ENCODE measurements at regions not wholly inside any gene's neighbourhood (a gene's known extent, or its start where the extent isn't known, plus 50 kb on each side); places are given as distances from the start of the nearest gene placed in this dataset.

DNA sequence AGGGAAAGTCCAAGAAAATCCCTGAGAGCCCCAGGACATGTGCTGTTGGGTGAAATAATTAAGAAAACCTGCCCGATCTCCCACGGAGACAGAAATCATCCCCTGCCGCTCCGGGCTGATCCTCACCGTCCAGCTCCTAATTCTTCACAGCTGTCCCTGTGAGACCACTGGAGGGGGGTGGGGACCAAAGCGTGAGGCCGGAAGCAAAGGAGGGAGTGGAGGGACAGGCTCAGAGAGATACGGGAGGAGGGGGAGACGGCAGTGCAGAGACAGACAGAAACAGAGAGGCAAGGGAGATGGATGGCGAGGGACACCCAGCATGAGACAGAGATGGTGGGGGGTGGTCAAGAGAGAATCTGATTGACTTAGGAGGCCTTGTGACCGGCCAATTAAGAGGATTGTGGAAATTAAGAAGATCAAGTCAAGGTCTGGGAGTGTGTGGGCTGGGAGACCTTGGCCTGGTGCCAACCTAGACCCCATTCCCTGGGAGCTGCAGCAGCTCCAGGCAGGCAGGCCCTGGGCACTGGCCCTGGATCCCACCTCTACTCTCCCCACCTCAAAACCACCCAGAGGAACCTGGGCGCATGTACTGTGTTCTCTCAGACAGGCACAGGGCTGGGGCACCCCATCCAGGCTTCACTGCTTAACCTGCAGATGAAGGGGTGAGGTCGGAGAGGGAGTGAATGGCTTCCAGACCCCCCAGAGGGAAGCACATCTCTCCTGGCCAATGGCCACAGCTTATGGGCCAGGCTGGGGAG lies 113.2 kb upstream of the ALDH1A3 start:
- TF ChIP-seq, protein P1, sequence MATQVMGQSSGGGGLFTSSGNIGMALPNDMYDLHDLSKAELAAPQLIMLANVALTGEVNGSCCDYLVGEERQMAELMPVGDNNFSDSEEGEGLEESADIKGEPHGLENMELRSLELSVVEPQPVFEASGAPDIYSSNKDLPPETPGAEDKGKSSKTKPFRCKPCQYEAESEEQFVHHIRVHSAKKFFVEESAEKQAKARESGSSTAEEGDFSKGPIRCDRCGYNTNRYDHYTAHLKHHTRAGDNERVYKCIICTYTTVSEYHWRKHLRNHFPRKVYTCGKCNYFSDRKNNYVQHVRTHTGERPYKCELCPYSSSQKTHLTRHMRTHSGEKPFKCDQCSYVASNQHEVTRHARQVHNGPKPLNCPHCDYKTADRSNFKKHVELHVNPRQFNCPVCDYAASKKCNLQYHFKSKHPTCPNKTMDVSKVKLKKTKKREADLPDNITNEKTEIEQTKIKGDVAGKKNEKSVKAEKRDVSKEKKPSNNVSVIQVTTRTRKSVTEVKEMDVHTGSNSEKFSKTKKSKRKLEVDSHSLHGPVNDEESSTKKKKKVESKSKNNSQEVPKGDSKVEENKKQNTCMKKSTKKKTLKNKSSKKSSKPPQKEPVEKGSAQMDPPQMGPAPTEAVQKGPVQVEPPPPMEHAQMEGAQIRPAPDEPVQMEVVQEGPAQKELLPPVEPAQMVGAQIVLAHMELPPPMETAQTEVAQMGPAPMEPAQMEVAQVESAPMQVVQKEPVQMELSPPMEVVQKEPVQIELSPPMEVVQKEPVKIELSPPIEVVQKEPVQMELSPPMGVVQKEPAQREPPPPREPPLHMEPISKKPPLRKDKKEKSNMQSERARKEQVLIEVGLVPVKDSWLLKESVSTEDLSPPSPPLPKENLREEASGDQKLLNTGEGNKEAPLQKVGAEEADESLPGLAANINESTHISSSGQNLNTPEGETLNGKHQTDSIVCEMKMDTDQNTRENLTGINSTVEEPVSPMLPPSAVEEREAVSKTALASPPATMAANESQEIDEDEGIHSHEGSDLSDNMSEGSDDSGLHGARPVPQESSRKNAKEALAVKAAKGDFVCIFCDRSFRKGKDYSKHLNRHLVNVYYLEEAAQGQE (IDR thresholded peaks at IDR 0.05; ENCODE audit: insufficient read depth in 1 of 2, low read depth in 2 of 2, low read length in 2 of 2), result no peak
- no peak for TF ChIP-seq SIN3A (IDR thresholded peaks at IDR 0.05; ENCODE audit: borderline replicate concordance, insufficient read depth, low read length)
- no peak for TF ChIP-seq TAF1 (IDR thresholded peaks at IDR 0.05; ENCODE audit: borderline replicate concordance, insufficient read depth, low read length)
- no peak for TF ChIP-seq POLR2AphosphoS5 (IDR thresholded peaks at IDR 0.05; ENCODE audit: low read depth, low read length)
- TF ChIP-seq FOXP2 (optimal IDR thresholded peaks at IDR 0.05; ENCODE audit: borderline replicate concordance, extremely low read depth, extremely low read length, insufficient read depth), result no peak

DNA sequence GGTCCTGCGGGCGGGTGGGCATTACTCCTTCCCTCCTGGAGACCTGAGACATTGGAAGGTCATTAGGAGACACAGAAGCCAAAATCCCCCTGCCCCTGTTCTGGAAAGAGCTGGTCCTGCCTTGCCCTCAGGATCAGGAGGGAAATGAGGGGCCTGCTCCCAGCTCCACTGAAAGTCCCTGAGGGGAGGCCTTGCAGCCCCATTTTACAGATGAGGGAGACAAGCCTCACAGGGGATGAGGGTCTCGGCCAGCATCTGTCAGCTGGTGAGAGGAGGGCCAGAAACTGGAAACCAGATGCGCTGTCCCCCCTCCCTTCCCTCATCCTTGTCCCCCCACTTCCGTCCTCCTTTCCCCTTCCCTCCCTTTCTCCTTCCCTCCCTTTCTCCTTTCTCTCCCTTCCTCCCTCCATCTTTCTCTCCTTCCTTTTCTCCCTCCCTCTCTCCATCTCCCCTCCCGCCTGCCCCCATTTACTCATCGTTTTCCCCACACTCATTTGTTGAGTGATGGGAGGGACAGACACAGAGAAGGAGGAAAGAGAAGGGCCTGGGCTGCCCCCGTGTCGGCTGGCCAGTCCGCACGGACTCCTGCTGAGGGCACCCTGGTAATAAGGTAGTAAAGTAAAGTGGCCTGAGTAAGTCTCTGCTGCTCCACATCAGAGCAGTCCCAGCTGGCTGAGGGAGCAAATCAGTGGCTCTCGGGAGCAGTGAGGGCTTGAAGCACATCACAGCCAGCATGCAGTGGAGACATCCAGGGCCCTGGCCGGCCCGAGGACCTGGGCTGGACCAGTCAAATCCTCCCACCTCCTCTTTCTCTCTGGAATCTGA lies 112.4 kb upstream of the ALDH1A3 start:
- TF ChIP-seq, protein P1 (IDR thresholded peaks at IDR 0.05; ENCODE audit: insufficient read depth in 1 of 2, low read depth in 2 of 2, low read length in 2 of 2), result no peak
- TF ChIP-seq FOXP2 (optimal IDR thresholded peaks at IDR 0.05; ENCODE audit: borderline replicate concordance, extremely low read depth, extremely low read length, insufficient read depth) (no peak), TAF1 (IDR thresholded peaks at IDR 0.05; ENCODE audit: borderline replicate concordance, insufficient read depth, low read length) (no peak), SIN3A (IDR thresholded peaks at IDR 0.05; ENCODE audit: borderline replicate concordance, insufficient read depth, low read length) (no peak), POLR2AphosphoS5 (IDR thresholded peaks at IDR 0.05; ENCODE audit: low read depth, low read length) (no peak)

DNA sequence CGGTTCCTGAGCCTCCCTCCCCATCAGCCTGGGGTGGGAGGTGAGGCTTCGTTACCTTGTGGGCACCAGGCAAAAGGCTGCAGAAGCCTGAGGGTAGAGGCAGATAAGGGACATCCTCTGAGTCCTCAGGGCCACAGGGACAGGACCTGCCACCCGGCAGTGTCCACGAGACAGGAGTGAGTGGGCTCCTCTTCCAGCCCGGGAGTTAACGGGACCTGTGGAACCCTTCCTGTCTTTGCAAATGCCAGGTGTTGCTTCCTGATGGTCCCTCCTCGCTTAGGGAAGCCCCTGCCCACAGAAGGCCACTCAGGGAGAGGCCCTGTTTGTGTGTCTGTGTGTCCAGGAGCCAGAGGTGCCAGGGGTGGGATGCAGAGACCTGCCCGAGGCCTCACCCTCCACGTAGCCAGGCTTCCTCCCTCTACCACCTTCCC lies 111.1 kb upstream of the ALDH1A3 start:
- TF ChIP-seq POLR2AphosphoS5 (IDR thresholded peaks at IDR 0.05; ENCODE audit: low read depth, low read length) (no peak), TAF1 (IDR thresholded peaks at IDR 0.05; ENCODE audit: borderline replicate concordance, insufficient read depth, low read length) (no peak), FOXP2 (optimal IDR thresholded peaks at IDR 0.05; ENCODE audit: borderline replicate concordance, extremely low read depth, extremely low read length, insufficient read depth) (no peak), SIN3A (IDR thresholded peaks at IDR 0.05; ENCODE audit: borderline replicate concordance, insufficient read depth, low read length) (no peak)
- TF ChIP-seq, protein P1 (IDR thresholded peaks at IDR 0.05; ENCODE audit: insufficient read depth in 1 of 2, low read depth in 2 of 2, low read length in 2 of 2), result no peak

DNA sequence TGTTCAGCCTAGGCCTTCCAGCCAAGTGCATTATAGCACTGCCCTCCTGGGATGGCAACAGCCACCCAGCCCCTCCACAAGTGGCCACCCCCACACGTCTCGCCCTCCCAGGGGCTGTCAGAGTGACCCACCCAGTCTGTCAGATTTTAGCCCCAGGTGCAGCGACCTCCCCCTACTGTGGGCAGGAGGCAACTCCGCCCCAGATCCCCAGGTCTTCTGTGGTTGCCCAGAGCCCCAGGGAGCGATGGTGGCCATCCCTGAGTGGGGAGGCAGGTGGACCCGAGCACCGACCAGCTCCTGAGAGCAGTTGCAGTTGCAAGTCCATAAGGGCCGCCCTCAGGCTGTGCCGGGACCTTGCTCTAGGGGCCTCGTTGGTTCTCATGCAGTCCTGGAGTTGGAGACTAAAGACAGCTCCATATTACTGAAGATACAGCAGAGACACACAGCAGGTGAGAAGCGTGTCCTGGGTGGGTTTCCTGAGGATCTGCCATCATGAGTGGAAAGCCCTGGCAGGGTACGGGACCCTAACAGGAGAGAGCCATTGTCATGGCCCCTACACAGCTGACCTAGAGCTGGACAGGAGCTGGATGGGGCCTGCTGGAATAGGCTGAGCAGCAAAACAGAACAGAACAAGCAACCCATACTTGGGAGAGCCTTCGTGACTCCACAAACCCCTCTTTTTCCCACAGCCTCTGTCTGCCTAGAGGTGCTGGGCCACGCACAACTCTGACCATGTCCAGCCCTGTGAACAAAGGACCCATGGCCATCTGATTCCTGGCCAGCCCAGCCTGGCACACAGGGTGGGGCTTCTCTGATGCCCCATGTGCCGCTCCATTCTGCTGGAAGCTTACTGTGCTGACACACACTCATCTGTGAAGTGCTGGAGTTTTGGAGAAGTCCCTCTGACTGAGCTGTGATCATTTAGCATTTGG lies 110.3 kb upstream of the ALDH1A3 start:
- no peak for TF ChIP-seq SIN3A (IDR thresholded peaks at IDR 0.05; ENCODE audit: borderline replicate concordance, insufficient read depth, low read length)
- TF ChIP-seq, protein P1 (IDR thresholded peaks at IDR 0.05; ENCODE audit: insufficient read depth in 1 of 2, low read depth in 2 of 2, low read length in 2 of 2), result no peak
- TF ChIP-seq FOXP2 (optimal IDR thresholded peaks at IDR 0.05; ENCODE audit: borderline replicate concordance, extremely low read depth, extremely low read length, insufficient read depth), result no peak
- TF ChIP-seq POLR2AphosphoS5 (IDR thresholded peaks at IDR 0.05; ENCODE audit: low read depth, low read length), result no peak
